Progenitor cell of endocrine pancreas (in vitro differentiated cells): ENCODE measurements at regions not wholly inside any gene's neighbourhood (a gene's known extent, or its start where the extent isn't known, plus 50 kb on each side); places are given as distances from the start of the nearest gene placed in this dataset.

Source experiments
- DNase-seq: peaks from one replicate; pipeline ENCODE4 v3.0.0; 2021; ENCODE audit warnings: low spot score; ENCODE audit not compliant: unreplicated experiment
- H3K27ac Mint-ChIP-seq: 2 replicates; pipeline ENCODE4 v1.8.0; 2021; ENCODE audit warnings: mild to moderate bottlenecking, moderate library complexity, mixed read lengths
- H3K27me3 Mint-ChIP-seq: 2 replicates; pipeline ENCODE4 v1.8.0; 2021; ENCODE audit warnings: mixed read lengths
- H3K36me3 Mint-ChIP-seq: 2 replicates; pipeline ENCODE4 v1.8.0; 2022; ENCODE audit warnings: mixed read lengths; ENCODE audit not compliant: insufficient read depth
- H3K4me1 Mint-ChIP-seq: 2 replicates; pipeline ENCODE4 v1.8.0; 2021; ENCODE audit warnings: low read depth, mixed read lengths
- H3K4me3 Mint-ChIP-seq: 2 replicates; pipeline ENCODE4 v1.8.0; 2021; ENCODE audit warnings: low read depth, mild to moderate bottlenecking, moderate library complexity, mixed read lengths
- H3K9me3 Mint-ChIP-seq: 2 replicates; pipeline ENCODE4 v1.8.0; 2021; ENCODE audit warnings: low read depth, mixed read lengths
- TF ChIP-seq, protein P1 (sequence below): fragments of 200-600 bp; sonication (generic); IDR thresholded peaks from one replicate; pipeline ENCODE4 v1.5.0; 2021; ENCODE audit warnings: antibody characterized with exemption, mild to moderate bottlenecking; ENCODE audit not compliant: unreplicated experiment

DNA sequence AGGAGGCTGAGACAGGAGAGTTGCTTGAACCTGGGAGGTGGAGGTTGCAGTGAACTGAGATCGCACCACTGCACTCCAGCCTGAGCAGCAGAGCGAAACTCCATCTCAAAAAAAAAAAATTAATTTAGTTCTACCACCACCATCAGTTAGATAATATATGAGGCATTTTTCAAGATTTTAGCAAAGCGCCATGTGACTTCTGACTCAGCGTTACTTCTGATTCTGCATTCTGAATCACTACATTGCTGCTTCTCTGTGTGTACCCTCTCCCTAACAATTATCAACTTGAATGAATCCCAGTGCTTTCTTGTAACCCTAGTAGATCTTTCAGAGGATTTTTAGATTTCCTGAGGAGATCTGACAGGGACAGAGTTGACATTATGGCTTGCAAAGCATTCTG lies 176.8 kb upstream of the SORCS1 start:
- DNase-seq: no peak
- Mint-ChIP-seq H3K4me1 (no peaks in the 10 kb centered on the region), H3K27me3 (no peaks in the 10 kb centered on the region)

DNA sequence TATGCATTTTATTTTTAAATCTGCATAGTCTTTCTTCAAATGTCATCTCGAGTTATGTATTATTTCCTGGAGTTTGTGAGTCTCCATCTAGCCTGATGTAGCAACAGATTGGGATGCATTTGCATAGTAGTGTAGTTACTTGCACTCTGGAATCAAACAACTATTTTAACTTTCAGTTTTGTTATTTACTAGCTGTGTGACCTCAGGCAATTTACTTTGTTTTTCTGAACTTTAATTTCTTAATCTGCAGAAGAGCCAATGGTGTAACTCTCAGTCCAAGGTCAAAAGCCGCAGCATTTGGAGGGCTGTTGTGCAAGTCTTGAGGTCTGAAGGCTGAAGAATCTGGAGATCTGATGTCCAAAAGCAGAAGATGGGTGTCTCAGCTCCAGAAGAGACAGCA lies 175.8 kb upstream of the SORCS1 start:
- H3K27me3 Mint-ChIP-seq: no peaks in the 10 kb centered on the region
- DNase-seq: no peak
- H3K4me1 Mint-ChIP-seq: no peaks in the 10 kb centered on the region
- no peaks in the 10 kb centered on the region for H3K36me3 Mint-ChIP-seq
- TF ChIP-seq, protein P1, sequence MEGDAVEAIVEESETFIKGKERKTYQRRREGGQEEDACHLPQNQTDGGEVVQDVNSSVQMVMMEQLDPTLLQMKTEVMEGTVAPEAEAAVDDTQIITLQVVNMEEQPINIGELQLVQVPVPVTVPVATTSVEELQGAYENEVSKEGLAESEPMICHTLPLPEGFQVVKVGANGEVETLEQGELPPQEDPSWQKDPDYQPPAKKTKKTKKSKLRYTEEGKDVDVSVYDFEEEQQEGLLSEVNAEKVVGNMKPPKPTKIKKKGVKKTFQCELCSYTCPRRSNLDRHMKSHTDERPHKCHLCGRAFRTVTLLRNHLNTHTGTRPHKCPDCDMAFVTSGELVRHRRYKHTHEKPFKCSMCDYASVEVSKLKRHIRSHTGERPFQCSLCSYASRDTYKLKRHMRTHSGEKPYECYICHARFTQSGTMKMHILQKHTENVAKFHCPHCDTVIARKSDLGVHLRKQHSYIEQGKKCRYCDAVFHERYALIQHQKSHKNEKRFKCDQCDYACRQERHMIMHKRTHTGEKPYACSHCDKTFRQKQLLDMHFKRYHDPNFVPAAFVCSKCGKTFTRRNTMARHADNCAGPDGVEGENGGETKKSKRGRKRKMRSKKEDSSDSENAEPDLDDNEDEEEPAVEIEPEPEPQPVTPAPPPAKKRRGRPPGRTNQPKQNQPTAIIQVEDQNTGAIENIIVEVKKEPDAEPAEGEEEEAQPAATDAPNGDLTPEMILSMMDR: no peak
- peaks cover 4% of the 10 kb centered on the region for H3K9me3 Mint-ChIP-seq
- H3K27ac Mint-ChIP-seq: no peak overlapping the region
- H3K4me3 Mint-ChIP-seq: no peak overlapping the region

More for the DNA sequence above, 176.8 kb upstream of the SORCS1 start:
- Mint-ChIP-seq H3K4me3 (no peak overlapping the region), H3K36me3 (no peaks in the 10 kb centered on the region), H3K27ac (no peak overlapping the region), H3K9me3 (peaks cover 4% of the 10 kb centered on the region)
- TF ChIP-seq, protein P1: no peak

- TF ChIP-seq, protein P1: no peak
- H3K36me3 Mint-ChIP-seq: no peaks in the 10 kb centered on the region
- no peak for DNase-seq
- no peak overlapping the region for H3K27ac Mint-ChIP-seq
- no peaks in the 10 kb centered on the region for H3K9me3 Mint-ChIP-seq
- H3K4me3 Mint-ChIP-seq: no peak overlapping the region
- no peaks in the 10 kb centered on the region for H3K27me3 Mint-ChIP-seq
- H3K4me1 Mint-ChIP-seq: no peaks in the 10 kb centered on the region
Measured at GRCh38 chr10:107336061-107336460, 171.6 kb upstream of the SORCS1 start.

GRCh38 chr10:107317592-107317991 lies 153.1 kb upstream of the SORCS1 start:
- H3K27me3 Mint-ChIP-seq: no peaks in the 10 kb centered on the region
- H3K9me3 Mint-ChIP-seq: no peaks in the 10 kb centered on the region
- H3K4me3 Mint-ChIP-seq: no peak overlapping the region
- DNase-seq: no peak
- H3K36me3 Mint-ChIP-seq: no peaks in the 10 kb centered on the region
- H3K4me1 Mint-ChIP-seq: no peaks in the 10 kb centered on the region
- no peak overlapping the region for H3K27ac Mint-ChIP-seq
- TF ChIP-seq, protein P1: no peak

DNA sequence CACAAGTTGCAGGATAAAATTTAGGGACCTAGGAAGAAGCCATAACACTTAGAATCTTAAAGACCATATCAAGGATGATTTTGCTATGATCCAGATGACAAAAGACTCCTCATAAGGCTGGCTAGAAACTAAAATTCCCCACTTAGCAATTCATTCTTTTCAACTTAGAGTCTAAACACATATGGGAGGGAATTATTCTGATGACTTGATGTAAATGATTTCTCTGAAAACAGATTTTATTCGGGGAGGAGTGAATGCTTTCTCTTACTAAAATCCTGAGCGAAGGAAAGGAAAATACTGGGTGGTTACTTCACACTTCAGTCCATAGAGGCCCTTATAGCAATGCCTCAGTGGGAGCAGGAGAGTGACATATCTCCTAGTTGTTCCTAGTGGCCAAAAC lies 138.7 kb upstream of the SORCS1 start:
- H3K4me3 Mint-ChIP-seq: no peak overlapping the region
- H3K27ac Mint-ChIP-seq: no peak overlapping the region
- TF ChIP-seq, protein P1: no peak
- peaks cover 12% of the 10 kb centered on the region for H3K9me3 Mint-ChIP-seq
- H3K27me3 Mint-ChIP-seq: no peaks in the 10 kb centered on the region
- no peaks in the 10 kb centered on the region for H3K4me1 Mint-ChIP-seq
- H3K36me3 Mint-ChIP-seq: no peaks in the 10 kb centered on the region
- DNase-seq: no peak

GRCh38 chr10:107299606-107300005 lies 135.1 kb upstream of the SORCS1 start:
- Mint-ChIP-seq H3K27ac (no peak overlapping the region), H3K9me3 (peaks cover 12% of the 10 kb centered on the region), H3K4me3 (no peak overlapping the region), H3K4me1 (no peaks in the 10 kb centered on the region), H3K36me3 (no peaks in the 10 kb centered on the region), H3K27me3 (no peaks in the 10 kb centered on the region)
- DNase-seq: no peak
- TF ChIP-seq, protein P1: no peak
